ENCODE measurements at regions not wholly inside any gene's neighbourhood (a gene's known extent, or its start where the extent isn't known, plus 50 kb on each side); places are given as distances from the start of the nearest gene placed in this dataset.
"Not testable (repeated sequence)": the region's sequence is repeated elsewhere in the genome, so short reads cannot be mapped to it uniquely, and the experiment has no call there.

- DNase-seq = no peak
These were observed 418.5 kb upstream of the BTBD3 start for GRCh38 chr20:11499101-11499634.

DNA sequence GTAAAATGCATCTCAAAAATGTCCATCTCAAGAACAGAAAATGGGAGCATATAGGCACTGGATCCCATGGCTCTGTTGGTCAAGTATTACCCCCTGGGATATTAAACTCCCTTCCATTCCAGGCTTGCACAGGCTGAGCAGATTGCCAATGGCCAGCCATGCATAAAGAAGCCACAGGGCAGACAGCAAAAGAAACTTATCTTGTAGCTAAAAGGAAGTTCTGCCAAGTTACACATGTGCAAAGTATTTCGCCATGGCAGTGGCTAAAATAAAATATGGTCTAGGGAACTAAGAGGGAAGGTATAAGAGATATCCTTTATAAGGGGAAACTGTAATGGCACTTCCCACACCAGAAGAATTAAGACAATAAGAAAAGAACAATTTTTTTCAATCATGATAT is 415.6 kb upstream of the BTBD3 start:
- no peak for DNase-seq

- DNase-seq = no peak
These were observed 415.0 kb upstream of the BTBD3 start for GRCh38 chr20:11502671-11503070.

GRCh38 chr20:11509776-11510175 is 407.9 kb upstream of the BTBD3 start:
- no peak for DNase-seq

- no peak for DNase-seq
These were observed 405.9 kb upstream of the BTBD3 start for GRCh38 chr20:11511821-11512220.

- not testable (repeated sequence) for DNase-seq
These were observed 404.4 kb upstream of the BTBD3 start for GRCh38 chr20:11513241-11513745.

DNA sequence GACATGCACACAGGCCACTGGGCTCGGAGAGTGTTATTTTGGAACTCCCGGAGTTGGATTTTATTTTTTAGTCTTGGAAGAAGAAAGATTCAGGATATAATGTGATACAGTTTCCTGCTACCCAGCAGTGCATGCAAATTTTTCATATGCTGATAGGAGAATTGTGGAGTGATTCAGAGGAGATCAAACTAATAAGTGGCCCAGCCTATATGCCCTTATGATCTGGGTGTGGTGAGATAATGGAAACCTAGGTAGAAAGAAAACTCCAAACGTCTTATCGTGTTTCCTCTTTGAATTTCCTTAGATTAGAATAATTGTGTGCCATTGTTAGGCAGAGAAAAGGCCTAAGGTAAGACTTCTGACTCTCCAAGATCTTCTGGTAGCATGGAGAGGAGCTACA is 401.2 kb upstream of the BTBD3 start:
- DNase-seq = no peak

GRCh38 chr20:11520596-11520995 is 397.1 kb upstream of the BTBD3 start:
- no peak for DNase-seq

DNA sequence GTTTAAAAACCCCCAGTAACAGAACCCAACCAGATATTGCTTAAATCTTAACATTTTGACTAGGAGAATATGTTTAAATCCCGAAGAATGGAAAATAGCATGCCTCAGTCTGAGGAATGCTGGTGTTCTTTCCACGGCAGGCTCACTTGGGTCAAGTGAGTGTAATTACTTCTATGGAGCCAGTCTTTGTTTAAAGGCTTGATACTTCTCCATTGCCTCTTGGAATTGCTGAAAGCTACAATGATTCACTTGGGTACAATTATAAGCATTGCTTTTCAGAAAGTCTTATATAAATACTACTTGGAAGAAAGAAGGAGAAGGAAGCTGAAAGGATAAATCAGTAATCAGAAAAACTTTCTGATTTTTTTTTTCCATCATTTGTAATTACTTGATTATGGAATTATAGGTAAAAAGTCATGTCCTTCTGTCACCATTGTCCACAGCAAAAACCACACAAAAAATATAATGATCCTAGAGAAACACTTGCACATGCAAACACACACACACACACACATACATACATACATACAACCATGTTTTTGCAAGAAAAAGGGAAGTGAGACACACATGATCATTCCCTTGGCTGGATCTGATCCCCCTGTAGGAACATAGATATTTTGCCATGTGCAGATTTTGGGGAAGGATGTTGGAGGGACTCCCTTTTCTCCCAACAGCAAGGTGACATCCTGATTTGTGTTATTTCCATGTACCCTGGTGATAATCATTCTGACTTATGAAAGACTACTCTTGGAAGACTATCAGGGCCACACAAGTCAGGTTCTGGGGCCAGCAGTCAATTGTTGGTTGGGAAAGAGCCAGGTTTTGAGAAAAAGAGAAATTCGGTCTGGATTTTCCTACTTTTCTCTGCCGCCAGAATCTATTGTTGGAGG is 396.0 kb upstream of the BTBD3 start:
- DNase-seq = no peak

DNA sequence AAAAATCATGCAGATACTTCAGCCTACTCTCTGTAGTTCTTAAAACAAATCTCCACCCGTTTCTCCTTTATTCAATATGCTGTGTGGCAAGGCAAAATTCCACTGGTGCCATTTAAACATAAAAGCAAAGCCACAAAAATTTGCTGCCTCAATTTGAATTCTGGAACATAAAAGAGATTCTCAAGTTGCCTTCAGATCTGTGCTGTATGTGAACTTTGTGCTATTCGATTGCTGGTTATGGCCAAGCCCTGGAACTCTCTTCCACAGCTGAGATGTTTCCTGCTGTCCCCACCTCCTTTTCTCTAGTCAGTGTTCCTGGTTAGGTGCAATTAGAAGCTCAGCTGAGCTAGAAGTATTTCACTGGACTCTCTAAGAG is 395.3 kb upstream of the BTBD3 start:
- DNase-seq = no peak

- DNase-seq = no peak
These were observed 388.6 kb upstream of the BTBD3 start for GRCh38 chr20:11529047-11529446.

- DNase-seq = no peak
These were observed 380.7 kb upstream of the BTBD3 start for GRCh38 chr20:11537032-11537431.

GRCh38 chr20:11539450-11539849 is 378.2 kb upstream of the BTBD3 start:
- DNase-seq = no peak

GRCh38 chr20:11540558-11540957 is 377.1 kb upstream of the BTBD3 start:
- no peak for DNase-seq

- DNase-seq = no peak
These were observed 375.0 kb upstream of the BTBD3 start for GRCh38 chr20:11542645-11543044.

GRCh38 chr20:11544029-11544678 is 373.5 kb upstream of the BTBD3 start:
- peak; percentile 58 for DNase-seq

DNA sequence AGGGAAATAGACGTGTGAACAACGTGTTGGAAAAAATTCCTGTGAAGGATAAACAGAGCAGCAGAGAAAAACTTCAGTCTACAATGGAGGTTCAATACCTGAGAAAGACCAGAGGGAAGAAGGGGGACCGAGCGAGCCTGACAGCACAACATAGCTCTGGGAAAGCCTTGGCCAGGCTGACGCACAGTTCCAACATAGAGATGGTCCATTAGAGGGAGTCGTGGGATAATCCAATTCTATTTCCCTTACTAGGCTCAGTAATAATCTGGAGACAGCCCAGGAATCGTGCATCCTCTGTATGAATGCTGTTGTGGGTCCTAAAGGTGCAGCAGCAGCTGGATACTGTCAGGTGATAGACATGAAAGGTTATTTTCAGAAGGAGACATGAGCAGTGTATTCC is 370.8 kb upstream of the BTBD3 start:
- no peak for DNase-seq

- DNase-seq = no peak
These were observed 368.3 kb upstream of the BTBD3 start for GRCh38 chr20:11549172-11550103.

DNA sequence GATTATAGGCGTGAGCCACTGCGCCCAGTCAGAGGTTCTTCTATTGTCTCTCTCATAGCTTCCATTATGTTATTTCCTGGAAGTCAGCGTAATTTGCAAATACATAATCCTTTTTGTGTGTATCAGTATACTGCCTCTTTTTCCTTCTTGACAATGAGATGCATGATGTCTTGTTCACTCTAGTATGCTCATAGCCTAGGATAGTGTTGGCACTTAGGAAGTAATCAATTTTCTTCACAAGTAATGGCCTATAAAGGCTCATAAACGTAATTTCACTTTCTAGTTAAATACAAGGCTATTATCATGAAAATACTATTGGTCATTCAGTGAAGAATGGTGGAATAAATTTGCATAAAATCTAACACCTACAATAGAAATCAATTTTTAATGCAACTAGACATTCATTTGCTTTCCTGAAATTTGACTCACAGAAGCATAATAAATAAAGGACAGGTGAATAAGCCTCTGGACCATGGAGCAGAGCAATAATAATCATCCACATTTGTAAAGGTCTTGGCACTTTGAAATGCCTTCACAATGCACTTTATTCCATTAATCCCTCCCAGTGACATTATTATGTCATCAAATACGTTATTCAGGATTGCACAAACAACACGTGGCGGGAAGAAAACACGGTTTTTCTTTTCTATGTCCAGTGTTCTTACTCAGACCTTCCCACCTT is 366.9 kb upstream of the BTBD3 start:
- no peak for DNase-seq

- DNase-seq = no peak
These were observed 366.2 kb upstream of the BTBD3 start for GRCh38 chr20:11551479-11551878.

DNA sequence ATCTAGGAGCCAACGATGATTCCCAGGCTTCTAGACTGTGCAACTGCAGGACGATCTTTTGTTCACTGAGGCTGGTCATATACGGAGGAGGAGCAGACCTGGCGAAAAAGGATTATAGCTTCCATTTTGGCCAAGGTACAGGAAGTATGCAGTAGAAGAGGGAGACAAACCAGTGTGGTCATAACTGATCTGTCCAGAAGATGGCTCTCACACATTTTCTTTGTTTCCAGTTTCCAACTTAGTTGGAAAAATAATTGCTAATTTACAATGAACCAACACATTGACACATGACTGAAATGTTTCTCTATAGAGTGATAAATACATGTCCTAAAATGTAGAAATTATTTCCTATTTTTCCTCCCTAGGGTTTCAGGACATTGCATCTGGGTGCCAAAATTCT is 364.1 kb upstream of the BTBD3 start:
- DNase-seq = no peak

DNA sequence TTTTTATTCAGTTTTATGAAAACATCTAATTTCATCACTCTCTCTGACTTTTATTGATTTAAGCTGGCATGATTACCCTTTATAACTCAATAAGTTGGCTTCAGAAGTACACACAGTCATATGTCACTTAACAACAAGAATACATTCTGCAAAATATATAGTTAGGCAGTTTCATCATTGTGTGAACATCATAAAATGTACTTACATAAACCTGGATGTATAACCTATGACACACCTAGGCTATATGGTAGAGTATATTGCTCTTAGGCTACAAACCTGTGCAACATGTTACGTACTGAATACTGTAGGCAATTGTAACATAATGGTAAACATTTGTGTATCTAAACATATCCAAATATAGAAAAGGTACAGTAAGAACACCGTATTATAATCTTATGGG is 362.2 kb upstream of the BTBD3 start:
- no peak for DNase-seq

Measured in NCI-H2029 (cell line).